ENCODE measurements at regions not wholly inside any gene's neighbourhood (a gene's known extent, or its start where the extent isn't known, plus 50 kb on each side); places are given as distances from the start of the nearest gene placed in this dataset.

DNA sequence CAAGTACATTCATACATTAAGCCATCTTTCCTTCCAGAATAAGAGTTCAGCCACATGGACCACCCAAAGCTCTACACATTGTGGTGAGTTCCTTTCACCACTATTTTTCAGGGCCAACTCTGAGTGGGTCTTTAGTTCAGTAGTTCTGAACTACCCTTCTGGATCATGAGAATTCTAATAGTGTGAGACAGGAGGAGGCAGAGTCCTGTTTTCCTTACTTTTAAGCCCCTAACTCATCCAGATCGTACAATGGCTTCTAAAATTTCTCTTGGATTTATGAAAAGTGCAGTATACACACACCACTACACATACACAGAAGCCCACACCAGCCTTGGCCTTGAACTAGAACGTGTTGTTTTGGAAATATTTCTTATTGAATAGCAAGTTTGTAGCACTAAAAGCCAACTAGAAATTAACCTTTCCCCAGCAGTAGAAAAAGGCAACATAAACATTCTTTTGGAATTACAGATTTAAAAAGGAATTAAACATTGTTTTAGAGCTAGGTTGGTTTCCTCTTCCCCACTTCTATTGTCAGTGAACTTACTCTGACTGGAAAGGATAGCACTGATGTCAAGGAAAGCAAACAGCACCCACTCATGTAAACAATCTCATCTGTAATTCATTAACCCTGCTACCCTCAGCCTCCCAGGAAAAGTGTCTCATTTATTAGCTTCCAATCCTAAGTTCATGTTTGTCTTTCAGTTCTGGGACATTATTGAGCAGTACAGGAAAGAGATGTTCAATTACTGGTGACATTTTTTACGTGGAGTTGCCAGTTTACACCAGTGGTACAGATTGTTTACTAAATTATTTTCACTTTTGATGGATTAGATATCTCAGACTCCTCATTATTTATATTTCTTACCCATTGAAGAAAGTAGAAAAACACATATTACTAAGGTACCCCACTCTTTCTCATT is 95.7 kb upstream of the AGTR1 start:
- Mint-ChIP-seq H3K4me1 (no peaks in the 10 kb centered on the region), H3K9me3 (no peaks in the 10 kb centered on the region), H3K36me3 (ENCODE audit: low read depth) (no peaks in the 10 kb centered on the region), H3K27ac (no peak overlapping the region), H3K27me3 (ENCODE audit: insufficient read depth, low read depth, poor library complexity) (peaks cover 3% of the 10 kb centered on the region), H3K4me3 (no peak overlapping the region)
- DNase-seq (ENCODE audit: low spot score) = no peak
- Histone ChIP-seq H3K9me2 (ENCODE audit: insufficient read depth) (no peaks in the 10 kb centered on the region), H3K4me1 (ENCODE audit: insufficient read depth) (no peaks in the 10 kb centered on the region), H3K27ac (ENCODE audit: low read depth) (no peak overlapping the region), H4K20me1 (replicated peaks; ENCODE audit: insufficient read depth) (no peaks in the 10 kb centered on the region), H3K79me2 (replicated peaks; ENCODE audit: insufficient read depth) (no peaks in the 10 kb centered on the region), H3F3A (replicated peaks; ENCODE audit: low read depth) (no peaks in the 10 kb centered on the region), H3K27me3 (ENCODE audit: insufficient read depth) (no peaks in the 10 kb centered on the region), H2AFZ (no peak overlapping the region), H3K36me3 (ENCODE audit: insufficient read depth) (no peaks in the 10 kb centered on the region), H3K4me2 (no peak overlapping the region), H3K4me3 (no peak overlapping the region)
- TF ChIP-seq EZH2phosphoT487 (IDR thresholded peaks at IDR 0.05; ENCODE audit: unreplicated experiment) (no peak), ZNF114 (CRISPR knock-in tag; IDR thresholded peaks at IDR 0.05) (no peak), ZNF331 (CRISPR knock-in tag; IDR thresholded peaks at IDR 0.05; ENCODE audit: low read depth) (no peak), CREB1 (CRISPR knock-in tag; IDR thresholded peaks at IDR 0.05; ENCODE audit: low read depth) (no peak), POLR2AphosphoS5 (IDR thresholded peaks at IDR 0.05; ENCODE audit: low read depth) (no peak), NANOG (IDR thresholded peaks at IDR 0.05; ENCODE audit: borderline replicate concordance) (no peak), STAT1 (IDR thresholded peaks at IDR 0.05; ENCODE audit: unreplicated experiment) (no peak), EZH2 (IDR thresholded peaks at IDR 0.05; ENCODE audit: low read depth, unreplicated experiment) (no peak), JUNB (IDR thresholded peaks at IDR 0.05; ENCODE audit: unreplicated experiment) (no peak)
- TF ChIP-seq, protein P1, sequence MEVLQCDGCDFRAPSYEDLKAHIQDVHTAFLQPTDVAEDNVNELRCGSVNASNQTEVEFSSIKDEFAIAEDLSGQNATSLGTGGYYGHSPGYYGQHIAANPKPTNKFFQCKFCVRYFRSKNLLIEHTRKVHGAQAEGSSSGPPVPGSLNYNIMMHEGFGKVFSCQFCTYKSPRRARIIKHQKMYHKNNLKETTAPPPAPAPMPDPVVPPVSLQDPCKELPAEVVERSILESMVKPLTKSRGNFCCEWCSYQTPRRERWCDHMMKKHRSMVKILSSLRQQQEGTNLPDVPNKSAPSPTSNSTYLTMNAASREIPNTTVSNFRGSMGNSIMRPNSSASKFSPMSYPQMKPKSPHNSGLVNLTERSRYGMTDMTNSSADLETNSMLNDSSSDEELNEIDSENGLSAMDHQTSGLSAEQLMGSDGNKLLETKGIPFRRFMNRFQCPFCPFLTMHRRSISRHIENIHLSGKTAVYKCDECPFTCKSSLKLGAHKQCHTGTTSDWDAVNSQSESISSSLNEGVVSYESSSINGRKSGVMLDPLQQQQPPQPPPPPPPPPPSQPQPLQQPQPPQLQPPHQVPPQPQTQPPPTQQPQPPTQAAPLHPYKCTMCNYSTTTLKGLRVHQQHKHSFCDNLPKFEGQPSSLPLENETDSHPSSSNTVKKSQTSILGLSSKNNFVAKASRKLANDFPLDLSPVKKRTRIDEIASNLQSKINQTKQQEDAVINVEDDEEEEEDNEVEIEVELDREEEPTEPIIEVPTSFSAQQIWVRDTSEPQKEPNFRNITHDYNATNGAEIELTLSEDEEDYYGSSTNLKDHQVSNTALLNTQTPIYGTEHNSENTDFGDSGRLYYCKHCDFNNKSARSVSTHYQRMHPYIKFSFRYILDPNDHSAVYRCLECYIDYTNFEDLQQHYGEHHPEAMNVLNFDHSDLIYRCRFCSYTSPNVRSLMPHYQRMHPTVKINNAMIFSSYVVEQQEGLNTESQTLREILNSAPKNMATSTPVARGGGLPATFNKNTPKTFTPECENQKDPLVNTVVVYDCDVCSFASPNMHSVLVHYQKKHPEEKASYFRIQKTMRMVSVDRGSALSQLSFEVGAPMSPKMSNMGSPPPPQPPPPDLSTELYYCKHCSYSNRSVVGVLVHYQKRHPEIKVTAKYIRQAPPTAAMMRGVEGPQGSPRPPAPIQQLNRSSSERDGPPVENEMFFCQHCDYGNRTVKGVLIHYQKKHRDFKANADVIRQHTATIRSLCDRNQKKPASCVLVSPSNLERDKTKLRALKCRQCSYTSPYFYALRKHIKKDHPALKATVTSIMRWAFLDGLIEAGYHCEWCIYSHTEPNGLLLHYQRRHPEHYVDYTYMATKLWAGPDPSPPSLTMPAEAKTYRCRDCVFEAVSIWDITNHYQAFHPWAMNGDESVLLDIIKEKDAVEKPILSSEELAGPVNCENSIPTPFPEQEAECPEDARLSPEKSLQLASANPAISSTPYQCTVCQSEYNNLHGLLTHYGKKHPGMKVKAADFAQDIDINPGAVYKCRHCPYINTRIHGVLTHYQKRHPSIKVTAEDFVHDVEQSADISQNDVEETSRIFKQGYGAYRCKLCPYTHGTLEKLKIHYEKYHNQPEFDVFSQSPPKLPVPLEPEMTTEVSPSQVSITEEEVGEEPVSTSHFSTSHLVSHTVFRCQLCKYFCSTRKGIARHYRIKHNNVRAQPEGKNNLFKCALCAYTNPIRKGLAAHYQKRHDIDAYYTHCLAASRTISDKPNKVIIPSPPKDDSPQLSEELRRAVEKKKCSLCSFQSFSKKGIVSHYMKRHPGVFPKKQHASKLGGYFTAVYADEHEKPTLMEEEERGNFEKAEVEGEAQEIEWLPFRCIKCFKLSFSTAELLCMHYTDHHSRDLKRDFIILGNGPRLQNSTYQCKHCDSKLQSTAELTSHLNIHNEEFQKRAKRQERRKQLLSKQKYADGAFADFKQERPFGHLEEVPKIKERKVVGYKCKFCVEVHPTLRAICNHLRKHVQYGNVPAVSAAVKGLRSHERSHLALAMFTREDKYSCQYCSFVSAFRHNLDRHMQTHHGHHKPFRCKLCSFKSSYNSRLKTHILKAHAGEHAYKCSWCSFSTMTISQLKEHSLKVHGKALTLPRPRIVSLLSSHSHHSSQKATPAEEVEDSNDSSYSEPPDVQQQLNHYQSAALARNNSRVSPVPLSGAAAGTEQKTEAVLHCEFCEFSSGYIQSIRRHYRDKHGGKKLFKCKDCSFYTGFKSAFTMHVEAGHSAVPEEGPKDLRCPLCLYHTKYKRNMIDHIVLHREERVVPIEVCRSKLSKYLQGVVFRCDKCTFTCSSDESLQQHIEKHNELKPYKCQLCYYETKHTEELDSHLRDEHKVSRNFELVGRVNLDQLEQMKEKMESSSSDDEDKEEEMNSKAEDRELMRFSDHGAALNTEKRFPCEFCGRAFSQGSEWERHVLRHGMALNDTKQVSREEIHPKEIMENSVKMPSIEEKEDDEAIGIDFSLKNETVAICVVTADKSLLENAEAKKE (CRISPR knock-in tag; IDR thresholded peaks at IDR 0.05) = no peak
- TF ChIP-seq, protein P2, sequence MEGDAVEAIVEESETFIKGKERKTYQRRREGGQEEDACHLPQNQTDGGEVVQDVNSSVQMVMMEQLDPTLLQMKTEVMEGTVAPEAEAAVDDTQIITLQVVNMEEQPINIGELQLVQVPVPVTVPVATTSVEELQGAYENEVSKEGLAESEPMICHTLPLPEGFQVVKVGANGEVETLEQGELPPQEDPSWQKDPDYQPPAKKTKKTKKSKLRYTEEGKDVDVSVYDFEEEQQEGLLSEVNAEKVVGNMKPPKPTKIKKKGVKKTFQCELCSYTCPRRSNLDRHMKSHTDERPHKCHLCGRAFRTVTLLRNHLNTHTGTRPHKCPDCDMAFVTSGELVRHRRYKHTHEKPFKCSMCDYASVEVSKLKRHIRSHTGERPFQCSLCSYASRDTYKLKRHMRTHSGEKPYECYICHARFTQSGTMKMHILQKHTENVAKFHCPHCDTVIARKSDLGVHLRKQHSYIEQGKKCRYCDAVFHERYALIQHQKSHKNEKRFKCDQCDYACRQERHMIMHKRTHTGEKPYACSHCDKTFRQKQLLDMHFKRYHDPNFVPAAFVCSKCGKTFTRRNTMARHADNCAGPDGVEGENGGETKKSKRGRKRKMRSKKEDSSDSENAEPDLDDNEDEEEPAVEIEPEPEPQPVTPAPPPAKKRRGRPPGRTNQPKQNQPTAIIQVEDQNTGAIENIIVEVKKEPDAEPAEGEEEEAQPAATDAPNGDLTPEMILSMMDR (conservative IDR thresholded peaks at IDR 0.05; ENCODE audit: low read depth in 2 of 2) = no peak
- TF ChIP-seq, protein P3, sequence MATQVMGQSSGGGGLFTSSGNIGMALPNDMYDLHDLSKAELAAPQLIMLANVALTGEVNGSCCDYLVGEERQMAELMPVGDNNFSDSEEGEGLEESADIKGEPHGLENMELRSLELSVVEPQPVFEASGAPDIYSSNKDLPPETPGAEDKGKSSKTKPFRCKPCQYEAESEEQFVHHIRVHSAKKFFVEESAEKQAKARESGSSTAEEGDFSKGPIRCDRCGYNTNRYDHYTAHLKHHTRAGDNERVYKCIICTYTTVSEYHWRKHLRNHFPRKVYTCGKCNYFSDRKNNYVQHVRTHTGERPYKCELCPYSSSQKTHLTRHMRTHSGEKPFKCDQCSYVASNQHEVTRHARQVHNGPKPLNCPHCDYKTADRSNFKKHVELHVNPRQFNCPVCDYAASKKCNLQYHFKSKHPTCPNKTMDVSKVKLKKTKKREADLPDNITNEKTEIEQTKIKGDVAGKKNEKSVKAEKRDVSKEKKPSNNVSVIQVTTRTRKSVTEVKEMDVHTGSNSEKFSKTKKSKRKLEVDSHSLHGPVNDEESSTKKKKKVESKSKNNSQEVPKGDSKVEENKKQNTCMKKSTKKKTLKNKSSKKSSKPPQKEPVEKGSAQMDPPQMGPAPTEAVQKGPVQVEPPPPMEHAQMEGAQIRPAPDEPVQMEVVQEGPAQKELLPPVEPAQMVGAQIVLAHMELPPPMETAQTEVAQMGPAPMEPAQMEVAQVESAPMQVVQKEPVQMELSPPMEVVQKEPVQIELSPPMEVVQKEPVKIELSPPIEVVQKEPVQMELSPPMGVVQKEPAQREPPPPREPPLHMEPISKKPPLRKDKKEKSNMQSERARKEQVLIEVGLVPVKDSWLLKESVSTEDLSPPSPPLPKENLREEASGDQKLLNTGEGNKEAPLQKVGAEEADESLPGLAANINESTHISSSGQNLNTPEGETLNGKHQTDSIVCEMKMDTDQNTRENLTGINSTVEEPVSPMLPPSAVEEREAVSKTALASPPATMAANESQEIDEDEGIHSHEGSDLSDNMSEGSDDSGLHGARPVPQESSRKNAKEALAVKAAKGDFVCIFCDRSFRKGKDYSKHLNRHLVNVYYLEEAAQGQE (IDR thresholded peaks at IDR 0.05; ENCODE audit: unreplicated experiment) = no peak
- TF ChIP-seq, protein P4, sequence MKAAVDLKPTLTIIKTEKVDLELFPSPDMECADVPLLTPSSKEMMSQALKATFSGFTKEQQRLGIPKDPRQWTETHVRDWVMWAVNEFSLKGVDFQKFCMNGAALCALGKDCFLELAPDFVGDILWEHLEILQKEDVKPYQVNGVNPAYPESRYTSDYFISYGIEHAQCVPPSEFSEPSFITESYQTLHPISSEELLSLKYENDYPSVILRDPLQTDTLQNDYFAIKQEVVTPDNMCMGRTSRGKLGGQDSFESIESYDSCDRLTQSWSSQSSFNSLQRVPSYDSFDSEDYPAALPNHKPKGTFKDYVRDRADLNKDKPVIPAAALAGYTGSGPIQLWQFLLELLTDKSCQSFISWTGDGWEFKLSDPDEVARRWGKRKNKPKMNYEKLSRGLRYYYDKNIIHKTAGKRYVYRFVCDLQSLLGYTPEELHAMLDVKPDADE (IDR thresholded peaks at IDR 0.05) = no peak
- no peak for ATAC-seq

All from GM23338 (cell line).